ENCODE measurements at regions not wholly inside any gene's neighbourhood (a gene's known extent, or its start where the extent isn't known, plus 50 kb on each side); places are given as distances from the start of the nearest gene placed in this dataset.
"Not testable (repeated sequence)": the region's sequence is repeated elsewhere in the genome, so short reads cannot be mapped to it uniquely, and the experiment has no call there.

DNA sequence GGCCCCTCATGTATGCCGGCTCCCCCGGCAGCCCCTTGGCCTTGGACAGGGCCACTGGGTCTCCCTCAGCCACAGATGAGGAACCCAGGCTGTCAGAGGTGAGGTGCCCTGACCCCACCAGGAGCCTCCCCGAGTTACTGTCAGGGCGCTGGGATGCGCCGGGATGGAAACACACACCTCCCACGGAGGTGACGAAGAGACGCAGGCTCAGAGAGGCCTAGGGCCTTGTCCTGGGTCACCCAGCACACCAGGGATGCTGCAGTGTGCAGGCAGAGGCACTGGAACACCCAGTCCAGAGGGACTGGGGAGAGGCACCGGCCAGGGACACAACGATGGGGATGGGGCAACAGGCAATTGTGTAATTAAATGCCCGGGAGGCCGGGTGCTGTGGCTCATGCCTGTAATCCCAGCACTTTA lies 81.2 kb upstream of the PRR5 start:
- no peak for DNase-seq (ENCODE audit: low read depth)
- H3K27me3 Mint-ChIP-seq (ENCODE audit: low read depth, unreplicated experiment), result peaks cover 17% of the 10 kb centered on the region
- Histone ChIP-seq H3K4me3 (ENCODE audit: insufficient read depth, low read depth, low read length) (no peak overlapping the region), H3K4me1 (ENCODE audit: insufficient read depth, low read length) (peaks cover 7% of the 10 kb centered on the region), H3K27ac (ENCODE audit: low read depth, low read length) (no peak overlapping the region), H3K9ac (ENCODE audit: low read length) (peak overlapping the region; percentile 46), H3K4me2 (ENCODE audit: low read length) (no peak overlapping the region), H2AFZ (ENCODE audit: low read depth, low read length) (no peak overlapping the region), H3K79me2 (ENCODE audit: insufficient read depth, low read length) (no peaks in the 10 kb centered on the region), H3K27me3 (ENCODE audit: insufficient read depth, low read length) (no peaks in the 10 kb centered on the region), H4K20me1 (ENCODE audit: insufficient read depth, low read length) (no peaks in the 10 kb centered on the region), H3K36me3 (ENCODE audit: insufficient read depth, low read length) (no peaks in the 10 kb centered on the region), H3K9me3 (ENCODE audit: insufficient read depth, low read depth, low read length) (peaks cover 5% of the 10 kb centered on the region)
- H3K36me3 Mint-ChIP-seq (ENCODE audit: low read depth, unreplicated experiment), result no peaks in the 10 kb centered on the region
- H3K9me3 Mint-ChIP-seq (ENCODE audit: unreplicated experiment), result no peaks in the 10 kb centered on the region
- TF ChIP-seq, protein P1, sequence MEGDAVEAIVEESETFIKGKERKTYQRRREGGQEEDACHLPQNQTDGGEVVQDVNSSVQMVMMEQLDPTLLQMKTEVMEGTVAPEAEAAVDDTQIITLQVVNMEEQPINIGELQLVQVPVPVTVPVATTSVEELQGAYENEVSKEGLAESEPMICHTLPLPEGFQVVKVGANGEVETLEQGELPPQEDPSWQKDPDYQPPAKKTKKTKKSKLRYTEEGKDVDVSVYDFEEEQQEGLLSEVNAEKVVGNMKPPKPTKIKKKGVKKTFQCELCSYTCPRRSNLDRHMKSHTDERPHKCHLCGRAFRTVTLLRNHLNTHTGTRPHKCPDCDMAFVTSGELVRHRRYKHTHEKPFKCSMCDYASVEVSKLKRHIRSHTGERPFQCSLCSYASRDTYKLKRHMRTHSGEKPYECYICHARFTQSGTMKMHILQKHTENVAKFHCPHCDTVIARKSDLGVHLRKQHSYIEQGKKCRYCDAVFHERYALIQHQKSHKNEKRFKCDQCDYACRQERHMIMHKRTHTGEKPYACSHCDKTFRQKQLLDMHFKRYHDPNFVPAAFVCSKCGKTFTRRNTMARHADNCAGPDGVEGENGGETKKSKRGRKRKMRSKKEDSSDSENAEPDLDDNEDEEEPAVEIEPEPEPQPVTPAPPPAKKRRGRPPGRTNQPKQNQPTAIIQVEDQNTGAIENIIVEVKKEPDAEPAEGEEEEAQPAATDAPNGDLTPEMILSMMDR (IDR thresholded peaks at IDR 0.05; ENCODE audit: insufficient read depth, low read depth, low read length), result no peak
- no peak for TF ChIP-seq EZH2 (IDR thresholded peaks at IDR 0.05; ENCODE audit: insufficient read depth, low read length)
- no peaks in the 10 kb centered on the region for H3K4me1 Mint-ChIP-seq (ENCODE audit: low read depth, unreplicated experiment)
- no peak overlapping the region for H3K27ac Mint-ChIP-seq (ENCODE audit: unreplicated experiment)
- no peak for FAIRE-seq
- no peak overlapping the region for H3K4me3 Mint-ChIP-seq (ENCODE audit: unreplicated experiment)

DNA sequence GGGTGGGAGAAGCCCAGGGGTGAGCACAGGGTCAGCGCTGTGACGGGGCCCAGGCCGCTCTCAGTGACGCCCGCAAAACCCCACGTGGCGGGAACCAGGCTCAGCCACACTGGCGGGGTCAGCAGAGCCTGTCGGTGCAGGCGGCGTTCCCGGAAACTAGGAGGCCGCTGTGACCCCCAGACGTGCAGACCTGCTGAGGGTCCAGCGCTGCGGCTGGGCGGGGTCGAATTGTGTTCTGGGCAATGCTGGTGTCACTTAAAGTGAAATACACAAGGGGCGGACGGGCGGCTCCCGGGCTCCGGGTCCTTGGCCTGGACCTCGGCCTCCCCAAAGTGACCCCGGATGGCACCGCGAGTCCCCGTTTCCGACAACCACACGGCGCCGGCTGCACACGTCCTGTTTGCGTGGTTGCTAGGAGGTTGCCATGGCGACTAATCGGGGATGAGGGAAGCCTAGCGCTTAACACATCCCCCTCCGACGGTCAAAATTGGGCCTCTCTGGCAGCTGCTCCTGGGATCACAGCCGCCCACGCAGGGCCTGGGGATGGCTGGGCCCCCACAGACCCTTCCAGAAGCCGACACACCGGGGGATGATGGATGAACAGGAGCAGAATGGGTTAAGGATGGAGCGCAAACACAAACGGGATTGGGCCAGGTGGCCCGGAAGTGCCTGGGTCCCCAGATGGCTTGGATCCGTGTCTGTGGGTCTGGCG lies 81.7 kb upstream of the PRR5 start:
- Mint-ChIP-seq H3K27ac (ENCODE audit: unreplicated experiment) (no peak overlapping the region), H3K4me3 (ENCODE audit: unreplicated experiment) (no peak overlapping the region), H3K27me3 (ENCODE audit: low read depth, unreplicated experiment) (peaks cover 20% of the 10 kb centered on the region), H3K9me3 (ENCODE audit: unreplicated experiment) (no peaks in the 10 kb centered on the region), H3K4me1 (ENCODE audit: low read depth, unreplicated experiment) (no peaks in the 10 kb centered on the region), H3K36me3 (ENCODE audit: low read depth, unreplicated experiment) (no peaks in the 10 kb centered on the region)
- Histone ChIP-seq H3K79me2 (ENCODE audit: insufficient read depth, low read length) (no peaks in the 10 kb centered on the region), H3K9me3 (ENCODE audit: insufficient read depth, low read depth, low read length) (peaks cover 5% of the 10 kb centered on the region), H3K27me3 (ENCODE audit: insufficient read depth, low read length) (no peaks in the 10 kb centered on the region), H3K4me3 (ENCODE audit: insufficient read depth, low read depth, low read length) (peak overlapping the region; percentile 13), H3K9ac (ENCODE audit: low read length) (peak overlapping the region; percentile 46), H3K36me3 (ENCODE audit: insufficient read depth, low read length) (no peaks in the 10 kb centered on the region), H3K27ac (ENCODE audit: low read depth, low read length) (no peak overlapping the region), H2AFZ (ENCODE audit: low read depth, low read length) (peak overlapping the region; percentile 69), H3K4me1 (ENCODE audit: insufficient read depth, low read length) (peaks cover 7% of the 10 kb centered on the region), H3K4me2 (ENCODE audit: low read length) (peak overlapping the region; percentile 59), H4K20me1 (ENCODE audit: insufficient read depth, low read length) (no peaks in the 10 kb centered on the region)
- TF ChIP-seq, protein P1 (IDR thresholded peaks at IDR 0.05; ENCODE audit: insufficient read depth, low read depth, low read length), result no peak
- TF ChIP-seq EZH2 (IDR thresholded peaks at IDR 0.05; ENCODE audit: insufficient read depth, low read length), result no peak
- DNase-seq (ENCODE audit: low read depth) (peak; percentile 57), FAIRE-seq (no peak)

DNA sequence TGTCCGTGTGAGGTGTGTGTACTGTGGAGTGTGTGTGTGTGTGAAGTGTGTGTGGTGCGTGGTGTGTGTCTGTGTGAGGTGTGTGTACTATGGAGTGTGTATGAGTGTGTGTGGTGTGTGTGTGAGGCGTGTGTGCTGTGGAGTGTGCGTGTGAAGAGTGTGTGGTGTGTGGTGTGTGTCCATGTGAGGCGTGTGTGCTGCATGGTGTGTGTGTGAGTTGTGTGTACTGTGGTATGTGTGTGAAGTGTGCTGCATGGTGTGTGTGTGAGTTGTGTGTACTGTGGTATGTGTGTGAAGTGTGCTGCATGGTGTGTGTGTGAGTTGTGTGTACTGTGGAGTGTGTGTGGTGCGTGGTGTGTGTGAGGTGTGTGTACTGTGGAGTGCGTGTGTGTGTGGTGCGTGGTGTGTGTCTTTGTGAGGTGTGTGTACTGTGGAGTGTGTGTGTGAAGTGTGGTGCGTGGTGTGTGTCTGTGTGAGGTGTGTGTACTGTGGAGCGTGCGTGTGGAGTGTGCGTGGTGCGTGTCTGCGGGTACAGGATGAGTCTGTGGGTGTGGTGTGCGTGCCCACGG lies 82.4 kb upstream of the PRR5 start:
- DNase-seq (ENCODE audit: low read depth), result peak; percentile 45
- H3K36me3 ChIP-seq (ENCODE audit: insufficient read depth, low read length); H3K9me3 ChIP-seq (ENCODE audit: insufficient read depth, low read depth, low read length); H3K27ac Mint-ChIP-seq (ENCODE audit: unreplicated experiment); H3K4me1 ChIP-seq (ENCODE audit: insufficient read depth, low read length); H3K27ac ChIP-seq (ENCODE audit: low read depth, low read length); H3K4me3 Mint-ChIP-seq (ENCODE audit: unreplicated experiment); H3K4me3 ChIP-seq (ENCODE audit: insufficient read depth, low read depth, low read length); H3K4me1 Mint-ChIP-seq (ENCODE audit: low read depth, unreplicated experiment); H3K9me3 Mint-ChIP-seq (ENCODE audit: unreplicated experiment); H3K79me2 ChIP-seq (ENCODE audit: insufficient read depth, low read length); H3K27me3 ChIP-seq (ENCODE audit: insufficient read depth, low read length); H4K20me1 ChIP-seq (ENCODE audit: insufficient read depth, low read length); H3K36me3 Mint-ChIP-seq (ENCODE audit: low read depth, unreplicated experiment); FAIRE-seq: not testable (repeated sequence)
- H2AFZ ChIP-seq (ENCODE audit: low read depth, low read length), result peak overlapping the region; percentile 69
- H3K27me3 Mint-ChIP-seq (ENCODE audit: low read depth, unreplicated experiment), result peaks cover 21% of the 10 kb centered on the region
- peak overlapping the region; percentile 59 for H3K4me2 ChIP-seq (ENCODE audit: low read length)
- H3K9ac ChIP-seq (ENCODE audit: low read length), result peak overlapping the region; percentile 46

DNA sequence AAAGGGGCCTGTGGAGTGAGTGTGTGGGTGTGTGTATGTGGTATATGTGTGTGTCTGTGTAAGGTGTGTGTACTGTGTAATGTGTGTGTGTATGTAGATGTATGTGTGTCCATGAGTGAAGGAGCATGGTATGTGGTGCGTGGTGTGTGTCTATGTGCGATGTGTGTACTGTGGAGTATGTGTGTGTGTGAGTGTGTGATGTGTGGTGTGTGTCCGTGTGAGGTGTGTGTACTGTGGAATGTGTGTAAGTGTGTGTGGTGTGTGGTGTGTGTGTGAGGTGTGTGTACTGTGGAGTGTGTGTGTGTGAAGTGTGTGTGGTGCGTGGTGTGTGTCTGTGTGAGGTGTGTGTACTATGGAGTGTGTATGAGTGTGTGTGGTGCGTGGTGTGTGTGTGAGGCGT lies 83.1 kb upstream of the PRR5 start:
- not testable (repeated sequence) for H4K20me1 ChIP-seq (ENCODE audit: insufficient read depth, low read length); FAIRE-seq; H3K27ac Mint-ChIP-seq (ENCODE audit: unreplicated experiment); H3K4me1 Mint-ChIP-seq (ENCODE audit: low read depth, unreplicated experiment); H3K27ac ChIP-seq (ENCODE audit: low read depth, low read length); DNase-seq (ENCODE audit: low read depth); H3K36me3 Mint-ChIP-seq (ENCODE audit: low read depth, unreplicated experiment); H3K9me3 ChIP-seq (ENCODE audit: insufficient read depth, low read depth, low read length); H3K4me1 ChIP-seq (ENCODE audit: insufficient read depth, low read length); H3K79me2 ChIP-seq (ENCODE audit: insufficient read depth, low read length); H3K9me3 Mint-ChIP-seq (ENCODE audit: unreplicated experiment); H3K4me3 Mint-ChIP-seq (ENCODE audit: unreplicated experiment); H2AFZ ChIP-seq (ENCODE audit: low read depth, low read length); H3K4me2 ChIP-seq (ENCODE audit: low read length); H3K4me3 ChIP-seq (ENCODE audit: insufficient read depth, low read depth, low read length); H3K36me3 ChIP-seq (ENCODE audit: insufficient read depth, low read length); H3K9ac ChIP-seq (ENCODE audit: low read length); H3K27me3 ChIP-seq (ENCODE audit: insufficient read depth, low read length)
- H3K27me3 Mint-ChIP-seq (ENCODE audit: low read depth, unreplicated experiment), result peaks cover 19% of the 10 kb centered on the region

Data from astrocyte (in vitro differentiated cells and primary cell).